ENCODE measurements at regions not wholly inside any gene's neighbourhood (a gene's known extent, or its start where the extent isn't known, plus 50 kb on each side); places are given as distances from the start of the nearest gene placed in this dataset.

- TF ChIP-seq CTCF (IDR thresholded peaks at IDR 0.05): no peak
- TF ChIP-seq EP300 (IDR thresholded peaks at IDR 0.05): no peak
These were observed 287.9 kb upstream of the KLHL29 start for GRCh38 chr2:23096906-23097602.

Measured in ovary (tissue), 3 donors.